Lung (tissue), 11 donors: ENCODE measurements at regions not wholly inside any gene's neighbourhood (a gene's known extent, or its start where the extent isn't known, plus 50 kb on each side); places are given as distances from the start of the nearest gene placed in this dataset.

Source experiments
- ATAC-seq: fragments of 200-7000 bp; cut with Tn5 transposase; one replicate; pipeline ENCODE4 v1.9.1; 2020; ENCODE audit warnings: moderate number of reproducible peaks; ENCODE audit not compliant: insufficient read depth, low FRiP score
- DNase-seq, 3 donors: peaks; one replicate each; pipeline ENCODE4 v3.0.0-alpha.2; 2013 to 2017
- H3K27ac ChIP-seq, 2 donors: one replicate each; pipeline ENCODE4 v1.5.1; 2013; ENCODE audit warnings: mild to moderate bottlenecking in 2 of 2, moderate library complexity in 2 of 2, control low read depth in 1 of 2, inconsistent platforms in 1 of 2, low read depth in 1 of 2, low read length in 1 of 2
- H3K27me3 ChIP-seq, 3 donors: one replicate each; pipeline ENCODE4 v1.5.1; 2013; ENCODE audit warnings: low read length in 2 of 3; ENCODE audit not compliant: control insufficient read depth in 3 of 3, insufficient read depth in 3 of 3
- H3K36me3 ChIP-seq, 4 donors: one replicate each; pipeline ENCODE4 v1.5.1; 2013; ENCODE audit warnings: low read length in 4 of 4, mild to moderate bottlenecking in 1 of 4, moderate library complexity in 1 of 4; ENCODE audit not compliant: control insufficient read depth in 4 of 4, insufficient read depth in 4 of 4
- H3K4me1 ChIP-seq, 5 donors: one replicate each; pipeline ENCODE4 v1.5.1; 2013; ENCODE audit warnings: low read length in 5 of 5, mild to moderate bottlenecking in 2 of 5, moderate library complexity in 1 of 5; ENCODE audit not compliant: control insufficient read depth in 5 of 5, insufficient read depth in 5 of 5
- H3K4me3 ChIP-seq: one replicate; pipeline ENCODE4 v1.5.1; 2013; ENCODE audit warnings: mild to moderate bottlenecking, control low read depth, moderate library complexity
- H3K9ac ChIP-seq, 2 donors: one replicate each; pipeline ENCODE4 v1.5.1; 2013; ENCODE audit warnings: low read length in 2 of 2, control low read depth in 1 of 2; ENCODE audit not compliant: insufficient read depth in 1 of 2
- H3K9me3 ChIP-seq, 4 donors: one replicate each; pipeline ENCODE4 v1.5.1; 2013; ENCODE audit warnings: low read length in 3 of 4, mild to moderate bottlenecking in 1 of 4, moderate library complexity in 1 of 4; ENCODE audit not compliant: control insufficient read depth in 4 of 4, insufficient read depth in 3 of 4
- CTCF ChIP-seq: IDR thresholded peaks from 2 replicates; pipeline ENCODE4 v1.5.1; 2012; ENCODE audit warnings: mild to moderate bottlenecking; ENCODE audit errors: control extremely low read depth, extremely low read depth
- WGBS, 2 donors: extraction: QIAGEN DNeasy Blood & Tissue Kit; methylation state at CpG; one replicate each; pipeline ENCODE4 v1.1.7; 2013; 5-methylcytosine and 5-hydroxymethylcytosine counted together
- donor health status: control.
- donor health status: control.
- donor health status: Bipolar disorder and iron deficiency.
- donor health status: healthy.
- donor health status: DM: yes; HTN: yes; CAD: no.

GRCh38 chr7:137084607-137085380 lies 216.3 kb downstream of the CHRM2 start:
- Histone ChIP-seq H3K36me3 (no peaks in the 10 kb centered on the region), H3K9me3 (no peaks in the 10 kb centered on the region), H3K27me3 (no peaks in the 10 kb centered on the region), H3K4me3 (no peak overlapping the region), H3K9ac (no peak overlapping the region), H3K4me1 (peaks cover 0 to 4% (median 0%) of the 10 kb centered on the region in 5 donors), H3K27ac (peak overlapping the region in 1 of 2 donors; percentile 80)
- no peak for TF ChIP-seq CTCF
- DNase-seq (no peak), ATAC-seq (no peak)
- 66 to 71% methylated on average over 5 of the region's 5 CpGs for WGBS, 2 donors

- peak overlapping the region in 1 of 2 donors; percentile 6 for H3K27ac ChIP-seq
- H3K27me3 ChIP-seq: no peaks in the 10 kb centered on the region
- no peak overlapping the region for H3K4me3 ChIP-seq
- TF ChIP-seq CTCF: no peak
- H3K9me3 ChIP-seq: no peaks in the 10 kb centered on the region
- no peak for DNase-seq
- no peaks in the 10 kb centered on the region for H3K36me3 ChIP-seq
- peaks cover 0 to 4% (median 0%) of the 10 kb centered on the region in 5 donors for H3K4me1 ChIP-seq
- H3K9ac ChIP-seq: no peak overlapping the region
- ATAC-seq: no peak
These were observed 213.9 kb downstream of the CHRM2 start for GRCh38 chr7:137082391-137082790.

GRCh38 chr7:137081321-137082093 lies 213.1 kb downstream of the CHRM2 start:
- H3K36me3 ChIP-seq: no peaks in the 10 kb centered on the region
- H3K4me1 ChIP-seq: peaks cover 0 to 4% (median 0%) of the 10 kb centered on the region in 5 donors
- H3K9ac ChIP-seq: no peak overlapping the region
- peak overlapping the region in 1 of 2 donors; percentile 33 for H3K27ac ChIP-seq
- no peaks in the 10 kb centered on the region for H3K9me3 ChIP-seq
- WGBS, 2 donors: 60 to 79% methylated on average over 2 of the region's 2 CpGs
- no peaks in the 10 kb centered on the region for H3K27me3 ChIP-seq
- TF ChIP-seq CTCF: no peak
- H3K4me3 ChIP-seq: no peak overlapping the region
- DNase-seq: peak; percentile 60 to 83 (median 71)
- peak; percentile 62 for ATAC-seq
